GM18520 (cell line): ENCODE measurements at regions not wholly inside any gene's neighbourhood (a gene's known extent, or its start where the extent isn't known, plus 50 kb on each side); places are given as distances from the start of the nearest gene placed in this dataset.
"Not testable (repeated sequence)": the region's sequence is repeated elsewhere in the genome, so short reads cannot be mapped to it uniquely, and the experiment has no call there.

Source experiments
- ATAC-seq: cut with Tn5 transposase; IDR thresholded peaks from one replicate; pipeline ENCODE4 v1.9.1; 2021; ENCODE audit not compliant: unreplicated experiment

GRCh38 chrX:39262641-39263040 is 461.4 kb downstream of the MID1IP1 start:
- ATAC-seq, result no peak

- ATAC-seq, result no peak
Observed at GRCh38 chrX:39264023-39264422, 462.8 kb downstream of the MID1IP1 start.

GRCh38 chrX:39267176-39267575 is 465.9 kb downstream of the MID1IP1 start:
- no peak for ATAC-seq

GRCh38 chrX:39268207-39268606 is 466.9 kb downstream of the MID1IP1 start:
- no peak for ATAC-seq

GRCh38 chrX:39275500-39276068 is 474.3 kb downstream of the MID1IP1 start:
- no peak for ATAC-seq

- not testable (repeated sequence) for ATAC-seq
Observed at GRCh38 chrX:39277685-39278390, 476.6 kb downstream of the MID1IP1 start.

GRCh38 chrX:39283239-39283638 is 482.0 kb downstream of the MID1IP1 start:
- ATAC-seq, result no peak

- no peak for ATAC-seq
Observed at GRCh38 chrX:39288592-39288991, 487.3 kb downstream of the MID1IP1 start.

GRCh38 chrX:39289827-39290226 is 488.6 kb downstream of the MID1IP1 start:
- no peak for ATAC-seq

- no peak for ATAC-seq
Observed at GRCh38 chrX:39293203-39293602, 491.9 kb downstream of the MID1IP1 start.

GRCh38 chrX:39296472-39296871 is 495.2 kb downstream of the MID1IP1 start:
- ATAC-seq, result no peak

GRCh38 chrX:39298821-39299220 is 497.6 kb downstream of the MID1IP1 start:
- no peak for ATAC-seq

GRCh38 chrX:39299615-39300014 is 498.4 kb downstream of the MID1IP1 start:
- ATAC-seq, result no peak

- no peak for ATAC-seq
Observed at GRCh38 chrX:39301036-39301435, 499.8 kb downstream of the MID1IP1 start.

- ATAC-seq, result no peak
Observed at GRCh38 chrX:39302838-39303237, 501.6 kb downstream of the MID1IP1 start.

- no peak for ATAC-seq
Observed at GRCh38 chrX:39304746-39305145, 503.5 kb downstream of the MID1IP1 start.

GRCh38 chrX:39307488-39307887 is 506.2 kb downstream of the MID1IP1 start:
- no peak for ATAC-seq

GRCh38 chrX:39308126-39308525 is 506.9 kb downstream of the MID1IP1 start:
- ATAC-seq, result no peak

GRCh38 chrX:39309018-39309635 is 507.9 kb downstream of the MID1IP1 start:
- no peak for ATAC-seq

- ATAC-seq, result no peak
Observed at GRCh38 chrX:39309721-39310152, 508.5 kb downstream of the MID1IP1 start.

GRCh38 chrX:39310891-39311290 is 509.6 kb downstream of the MID1IP1 start:
- ATAC-seq, result no peak

GRCh38 chrX:39311646-39312045 is 510.4 kb downstream of the MID1IP1 start:
- ATAC-seq, result no peak
